NOMO-1 treated with dmso at 0.1 percent for 144 hours (cell line): ENCODE measurements at regions not wholly inside any gene's neighbourhood (a gene's known extent, or its start where the extent isn't known, plus 50 kb on each side); places are given as distances from the start of the nearest gene placed in this dataset.

ENCODE experiments used
- DNase-seq: peaks from one replicate; lab custom pipeline; 2025; ENCODE audit not compliant: unreplicated experiment; lab: John Stamatoyannopoulos, UW

DNA sequence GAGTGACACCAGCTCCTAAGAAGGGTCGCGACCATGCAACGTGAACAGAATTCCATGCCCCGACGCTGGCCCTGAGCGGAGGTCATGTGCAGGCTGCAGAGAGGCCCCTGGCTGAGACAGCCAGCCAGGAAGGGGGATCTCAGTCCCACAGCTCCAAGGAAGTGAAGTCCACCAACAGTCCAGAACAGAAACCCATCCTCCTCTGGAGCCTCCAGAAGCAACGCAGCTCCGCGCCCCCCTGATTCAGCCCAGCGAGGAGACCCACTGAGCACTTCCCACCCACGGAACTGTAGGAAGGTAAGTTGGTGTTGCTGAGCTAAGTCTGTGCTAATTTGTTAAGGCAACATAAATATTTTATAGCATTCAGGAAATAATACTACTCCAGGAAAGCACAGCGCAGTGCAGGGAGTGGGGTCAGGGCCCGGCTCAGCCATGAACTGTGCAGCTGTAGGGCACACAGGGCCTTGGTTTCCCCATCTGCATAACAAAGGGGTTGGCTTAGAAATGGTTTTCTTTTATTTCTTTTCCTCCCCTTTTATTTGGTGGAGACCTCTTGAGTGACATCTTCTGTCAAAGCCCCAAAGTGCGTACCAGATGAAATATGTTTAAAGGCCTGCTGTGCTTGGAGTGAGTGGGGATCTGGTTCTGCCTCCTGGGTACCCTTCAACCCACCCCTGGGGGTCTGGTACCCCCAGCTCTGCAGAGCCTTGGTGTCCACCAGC lies 241.1 kb upstream of the PMEPA1 start:
- no peak for DNase-seq

DNA sequence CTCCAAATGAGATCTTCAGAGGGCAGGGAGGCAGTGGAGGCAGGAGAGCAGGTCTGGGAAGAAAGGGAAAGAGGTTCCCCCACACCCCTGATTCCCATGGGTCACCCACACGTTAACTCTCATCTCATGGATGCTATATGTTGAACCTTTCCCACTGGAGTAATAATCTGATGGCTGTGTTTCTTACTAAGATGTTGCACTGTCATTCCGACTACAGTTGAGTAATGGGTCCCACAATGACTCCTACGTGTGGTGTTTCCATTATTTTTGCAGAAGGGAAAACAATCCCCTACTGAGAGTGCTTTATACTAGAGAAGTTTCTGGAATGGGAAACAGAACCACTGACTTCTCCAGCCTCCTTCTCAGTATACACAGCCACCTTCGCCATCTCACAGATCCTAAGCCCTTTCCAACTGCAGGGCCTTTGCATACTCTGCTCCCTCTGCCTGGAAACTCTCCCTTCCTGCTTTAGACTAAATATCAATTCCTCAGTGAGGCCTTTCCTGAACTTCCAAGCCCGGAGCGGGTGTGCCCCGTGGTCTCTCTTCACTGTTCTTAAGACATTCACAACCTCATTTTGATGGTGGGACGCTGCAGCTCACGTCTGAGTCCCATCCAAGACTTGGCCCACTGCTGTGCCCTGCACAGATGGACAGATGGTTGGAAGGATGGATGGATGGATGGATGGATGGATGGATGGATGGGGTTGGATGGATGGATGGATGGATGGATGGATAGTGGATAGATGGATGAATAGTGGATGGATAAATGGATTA lies 238.6 kb upstream of the PMEPA1 start:
- no peak for DNase-seq

GRCh38 chr20:57947421-57948179 lies 237.8 kb upstream of the PMEPA1 start:
- no peak for DNase-seq

DNA sequence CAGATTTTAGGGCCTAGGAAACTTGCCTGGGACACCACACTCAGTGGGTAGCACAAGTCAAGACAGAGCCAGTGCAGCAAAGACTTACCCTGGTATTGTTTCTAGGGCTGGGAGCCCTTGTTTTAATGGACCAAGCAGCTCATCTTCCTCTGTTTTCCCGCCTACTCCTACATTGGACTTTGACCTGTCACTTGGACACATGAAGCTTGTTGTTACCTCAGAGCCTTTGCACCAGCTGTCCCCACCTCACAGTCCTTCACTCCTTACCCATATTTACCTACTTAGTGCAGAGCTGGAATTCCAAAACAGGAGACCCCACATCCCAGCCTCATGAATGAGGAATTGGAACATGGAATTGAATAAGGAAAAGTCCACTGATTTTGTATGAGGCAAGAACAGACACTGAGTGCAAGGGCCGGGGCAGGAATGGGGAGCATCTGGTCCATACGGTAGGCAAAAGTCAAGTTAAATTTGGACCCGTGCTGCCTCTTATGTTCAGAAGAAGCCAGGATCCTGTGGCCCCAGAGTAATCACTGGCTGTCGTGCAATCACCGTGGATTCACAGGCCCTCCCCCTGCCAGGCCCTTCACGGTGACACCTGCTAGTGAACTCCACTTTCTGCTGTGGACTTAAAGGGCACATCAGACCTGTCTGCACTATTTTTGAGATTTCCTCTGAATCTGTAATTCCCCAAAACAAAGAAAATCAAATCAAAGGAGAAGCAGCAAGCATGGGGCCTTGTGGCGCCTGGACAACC lies 236.9 kb upstream of the PMEPA1 start:
- no peak for DNase-seq

- no peak for DNase-seq
Observed at GRCh38 chr20:57944988-57945387, 235.2 kb upstream of the PMEPA1 start.

DNA sequence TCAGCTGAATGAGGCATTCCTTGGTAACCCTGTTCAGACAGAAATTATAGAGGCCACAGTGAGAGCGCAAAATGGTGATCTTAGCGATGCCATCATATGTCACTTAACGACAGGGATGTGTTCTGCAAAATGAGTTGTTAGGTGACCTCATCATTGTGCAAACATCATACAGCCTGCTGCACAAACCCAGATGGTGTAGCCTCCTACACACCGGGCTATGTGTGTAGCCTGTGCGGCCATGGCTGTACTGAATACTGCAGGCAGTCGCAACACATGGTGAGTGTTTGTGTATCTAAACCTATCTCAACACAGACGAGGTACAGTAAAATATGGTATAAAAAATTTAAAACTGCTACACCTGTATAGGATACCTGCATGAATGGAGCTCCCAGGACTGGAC lies 234.1 kb upstream of the PMEPA1 start:
- no peak for DNase-seq

DNA sequence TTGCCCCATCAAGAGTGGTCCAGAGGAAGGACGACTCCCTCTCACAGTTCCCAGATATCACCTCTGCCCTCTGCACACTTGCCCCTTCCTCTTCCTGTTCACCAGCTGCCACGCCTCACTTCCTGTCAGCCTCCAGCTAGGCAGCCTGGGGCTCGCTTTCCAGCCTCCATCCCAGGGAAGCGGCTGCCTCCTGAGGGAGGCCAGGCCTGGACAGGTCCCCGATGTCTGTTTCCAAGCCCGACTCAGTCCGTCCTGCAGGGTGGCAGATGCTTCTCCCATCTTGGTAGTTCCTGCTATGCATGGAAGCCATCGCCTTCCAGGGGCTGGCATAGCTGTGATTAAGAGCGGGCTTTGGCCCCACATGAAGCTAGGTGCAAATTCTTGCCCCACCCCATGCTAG lies 233.5 kb upstream of the PMEPA1 start:
- DNase-seq: no peak

DNA sequence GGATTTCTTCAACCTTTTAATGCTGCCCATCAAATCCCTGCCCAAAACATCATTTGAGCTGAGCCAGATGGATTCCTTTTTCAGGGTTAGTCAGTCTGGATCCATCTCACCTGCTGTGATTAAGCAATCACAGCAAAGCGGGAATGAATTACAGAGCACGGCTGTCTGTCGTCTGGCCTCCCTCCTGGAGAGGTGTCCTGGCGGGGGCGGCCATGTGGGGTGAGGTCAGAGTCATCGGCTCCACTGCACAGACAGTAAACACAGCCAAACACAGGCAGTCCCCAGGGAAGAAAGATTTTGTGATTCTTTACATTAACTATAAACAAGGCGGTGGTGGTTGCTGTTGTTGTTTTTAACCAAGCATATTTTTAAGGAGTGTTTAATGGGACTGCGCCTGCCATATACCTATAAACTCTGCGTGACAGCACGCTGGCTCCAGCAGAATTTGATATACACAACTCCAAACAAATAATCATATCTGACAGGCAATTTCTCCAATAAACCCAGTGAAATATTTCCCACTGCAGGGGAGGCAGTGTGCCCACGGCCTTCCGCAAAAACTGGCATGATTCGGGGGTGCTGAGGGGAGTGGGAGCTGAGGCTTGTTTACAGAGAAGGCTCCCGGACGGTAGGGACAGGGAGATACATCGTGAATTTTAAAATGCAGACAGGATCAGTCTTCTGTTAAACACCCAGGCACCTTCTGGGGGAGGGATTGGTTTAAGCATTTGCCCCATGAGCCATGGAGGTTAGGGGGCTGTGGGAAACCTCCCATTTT lies 232.0 kb upstream of the PMEPA1 start:
- DNase-seq: no peak

DNA sequence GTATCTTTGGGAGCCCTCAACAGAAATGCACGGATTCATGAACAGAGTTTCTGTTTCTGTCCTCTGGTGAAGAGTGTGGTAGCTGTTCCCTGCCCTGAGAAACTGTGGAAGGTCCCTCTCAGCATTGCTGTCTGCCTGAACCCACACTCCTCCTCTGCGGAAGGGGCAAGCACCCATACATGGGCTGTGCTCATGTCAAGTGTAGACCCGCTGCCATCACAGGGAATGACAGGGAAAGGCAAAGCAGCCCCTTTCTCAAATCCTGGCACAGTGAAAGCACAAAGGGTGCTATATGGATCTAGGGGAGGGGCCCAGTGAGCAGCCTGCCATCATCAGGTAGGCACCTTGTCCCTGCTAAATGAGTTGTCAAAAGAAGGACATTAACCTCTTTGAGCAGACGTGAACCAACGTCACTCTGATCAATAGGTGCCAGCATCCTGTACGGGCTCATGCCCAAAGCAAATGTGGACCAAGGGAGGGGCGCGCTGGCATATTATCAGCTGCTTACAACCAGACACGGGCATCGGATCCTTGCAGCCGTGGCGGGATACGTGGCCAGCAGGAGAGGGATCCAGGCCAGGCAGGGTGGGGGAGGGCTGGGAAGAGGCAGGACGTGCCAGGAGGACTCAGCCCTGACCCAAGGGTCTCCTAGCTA lies 231.2 kb upstream of the PMEPA1 start:
- DNase-seq: no peak

DNA sequence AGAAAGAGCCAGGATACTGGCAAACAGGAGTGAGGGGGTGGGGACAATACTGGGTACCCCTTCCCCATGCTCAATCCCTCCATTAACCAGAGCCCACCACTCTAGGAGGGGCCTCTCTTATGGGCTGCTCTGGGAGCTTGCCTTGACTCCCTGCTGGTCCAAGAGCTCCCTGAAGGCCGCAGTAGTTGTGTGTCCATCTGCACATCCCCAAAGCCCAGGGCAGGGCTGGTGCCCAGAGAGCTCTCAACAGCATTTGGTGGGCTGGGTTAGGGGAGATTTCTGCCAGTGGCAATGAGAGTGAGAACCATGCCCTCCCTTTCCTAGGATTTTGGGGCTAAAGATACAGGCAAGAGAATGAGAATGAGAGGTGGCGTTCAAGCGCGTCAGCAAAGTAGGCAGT lies 230.6 kb upstream of the PMEPA1 start:
- DNase-seq: no peak

- no peak for DNase-seq
Observed at GRCh38 chr20:57939499-57939898, 229.7 kb upstream of the PMEPA1 start.

DNA sequence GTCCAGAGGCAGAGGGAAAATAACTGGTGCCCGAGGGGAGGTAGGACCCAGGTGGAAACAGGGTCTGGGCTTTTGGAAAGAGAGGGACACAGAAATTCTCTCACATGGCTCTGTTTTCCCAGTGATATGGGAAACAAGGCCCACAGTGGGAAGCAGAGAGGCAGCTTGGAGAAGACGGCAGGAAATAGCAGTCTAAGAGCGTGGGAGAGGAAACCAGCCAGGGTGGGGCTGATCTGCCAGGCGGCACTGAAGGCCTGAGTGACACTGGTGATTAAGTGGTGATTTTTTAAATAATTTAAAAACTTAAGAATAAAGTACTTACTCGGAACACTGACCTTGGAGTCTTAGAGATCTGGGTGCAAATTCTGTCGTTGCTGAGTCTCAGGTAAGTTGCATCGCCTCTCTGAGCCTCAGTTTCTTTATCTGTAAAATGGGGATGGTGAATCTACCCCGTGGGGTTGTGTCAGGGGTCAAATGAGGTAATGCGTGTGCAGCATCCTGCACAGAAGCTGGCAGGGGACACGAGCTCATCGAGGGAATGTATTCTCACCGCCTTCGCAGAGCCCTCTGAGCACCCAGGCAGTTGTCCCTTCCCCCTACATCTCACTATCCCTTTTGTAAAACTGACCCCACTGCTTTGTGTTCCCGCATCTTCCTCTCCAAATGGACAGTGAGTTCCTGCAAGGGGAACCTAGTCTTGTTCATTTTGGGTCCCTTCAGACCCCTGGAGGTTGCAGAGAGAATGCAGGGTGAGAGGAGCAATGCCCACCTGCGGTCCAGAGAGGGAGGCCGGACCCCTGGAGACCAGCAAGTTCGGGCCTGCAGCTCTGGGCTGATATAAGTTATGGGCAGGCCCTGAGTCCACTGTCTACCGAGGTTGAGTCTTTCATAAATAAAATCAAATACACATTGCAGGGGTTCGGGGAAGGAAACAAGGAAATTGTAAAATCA lies 228.6 kb upstream of the PMEPA1 start:
- no peak for DNase-seq

GRCh38 chr20:57936636-57937385 lies 227.0 kb upstream of the PMEPA1 start:
- no peak for DNase-seq

GRCh38 chr20:57934913-57935312 lies 225.1 kb upstream of the PMEPA1 start:
- no peak for DNase-seq

DNA sequence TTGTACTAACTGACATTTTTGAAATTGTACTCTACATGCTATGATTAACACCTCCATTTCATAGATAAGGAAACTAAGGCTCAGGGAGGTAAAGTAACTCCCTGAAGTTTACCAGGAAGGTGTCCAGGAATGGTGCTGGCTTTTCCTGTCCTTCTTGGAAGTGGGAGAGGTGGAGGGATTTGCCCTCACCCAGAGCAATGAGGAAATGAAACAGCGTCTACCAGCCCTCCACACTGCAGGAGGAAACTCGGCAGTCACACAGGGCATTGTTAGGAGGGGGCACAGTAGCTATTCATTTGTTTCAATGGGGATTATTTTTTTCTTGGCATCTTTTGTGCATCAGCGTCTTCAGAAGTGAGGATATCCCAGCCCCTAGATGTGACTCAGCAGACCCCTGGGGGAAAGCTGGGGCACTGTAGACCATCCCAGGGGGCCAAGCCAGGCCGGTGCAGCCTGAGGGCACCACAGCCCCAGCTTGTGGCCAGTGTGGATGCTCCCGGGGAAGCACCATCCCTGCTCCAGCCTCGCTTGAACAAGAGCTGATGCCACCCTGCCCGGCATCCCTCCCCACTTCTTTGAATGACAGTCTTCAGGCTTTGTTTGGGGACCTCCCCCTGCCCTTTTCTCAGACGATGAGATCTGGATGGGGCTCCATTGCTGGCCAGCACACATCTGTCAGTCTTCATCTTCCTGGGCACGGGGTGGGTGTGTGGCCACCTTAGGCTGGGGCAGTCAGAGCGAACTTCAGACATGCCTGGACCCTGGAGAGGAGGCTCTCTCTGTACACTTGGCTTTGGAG lies 224.4 kb upstream of the PMEPA1 start:
- no peak for DNase-seq

DNA sequence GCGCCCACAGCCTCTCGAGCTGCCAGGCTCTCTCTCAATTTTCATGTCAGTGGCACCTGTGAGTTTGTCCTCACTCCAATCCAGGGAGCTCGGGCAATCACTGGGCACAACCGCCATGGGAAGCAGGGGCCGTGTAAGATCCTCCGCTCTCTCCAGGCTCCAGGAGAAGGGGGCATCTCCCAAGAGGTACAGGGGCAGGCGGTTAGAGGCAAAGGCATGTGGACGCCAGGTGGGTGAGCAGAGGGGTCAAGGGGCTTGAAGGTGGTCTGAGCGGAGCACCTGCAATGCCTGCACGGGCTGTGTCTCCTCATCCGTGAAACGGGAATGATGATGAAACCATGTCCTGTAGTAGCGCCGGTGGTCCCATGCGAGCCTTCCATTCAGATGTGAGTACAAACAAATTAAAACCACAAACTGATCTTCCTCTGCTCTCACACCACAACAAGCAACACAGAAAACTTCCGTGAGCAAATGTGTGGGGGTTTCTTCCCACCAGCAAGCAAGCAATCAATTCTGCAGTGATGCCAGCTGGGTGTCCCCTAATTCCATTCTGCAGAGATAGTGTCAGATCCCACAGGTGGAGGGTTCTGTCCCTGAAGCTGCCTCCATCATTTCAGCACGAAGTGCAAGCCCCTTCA lies 222.5 kb upstream of the PMEPA1 start:
- no peak for DNase-seq

DNA sequence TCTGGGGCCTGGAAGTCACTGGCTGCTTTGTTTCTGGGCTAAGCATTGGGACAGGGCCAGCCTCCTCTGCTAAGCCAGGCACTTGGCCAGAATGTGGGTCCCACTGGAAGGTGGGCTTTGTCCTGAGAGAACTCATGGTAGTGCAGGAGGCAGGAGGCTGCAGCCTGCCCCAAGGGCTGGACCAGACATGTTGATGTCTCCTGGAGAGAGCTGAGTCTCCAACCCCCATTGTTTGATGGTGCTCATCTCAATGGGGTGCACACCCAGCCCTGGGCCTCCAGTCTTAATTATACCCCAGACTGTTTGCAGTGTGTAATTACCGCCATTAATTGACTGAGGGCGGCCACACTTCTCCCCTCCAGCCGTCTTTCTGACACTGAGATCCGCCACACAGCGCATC lies 220.5 kb upstream of the PMEPA1 start:
- DNase-seq: no peak
